OCI-LY7 (cell line): ENCODE measurements at regions not wholly inside any gene's neighbourhood (a gene's known extent, or its start where the extent isn't known, plus 50 kb on each side); places are given as distances from the start of the nearest gene placed in this dataset.

Experiments used
- BruUV-seq: library from RNA; stranded (reverse); fragments of 400-500 nt; replicated peaks from 2 replicates; lab custom pipeline; 2021; lab: Mats Ljungman, UMichigan
- CTCF ChIA-PET: fragments of 300-600 bp; sonication (Branson Sonifier 250); formaldehyde crosslinking; loops from one replicate; lab custom pipeline; 2022; ENCODE audit warnings: antibody characterized with exemption; ENCODE audit not compliant: unreplicated experiment; lab: Charles Lee
- POLR2A ChIA-PET: fragments of 300-600 bp; sonication (Branson Sonifier 250); formaldehyde crosslinking; loops from one replicate; lab custom pipeline; 2022; ENCODE audit warnings: antibody characterized with exemption; lab: Charles Lee
- DNase-seq: peaks from one replicate; pipeline ENCODE4 v3.0.0-alpha.2; 2015; ENCODE audit warnings: low spot score
- H2AFZ ChIP-seq: fragments of 200-600 bp; sonication (generic), shearing (Covaris generic); 2 replicates; pipeline ENCODE4 v1.6.1; 2014; ENCODE audit warnings: mild to moderate bottlenecking, antibody characterized with exemption, low read length, moderate library complexity
- H3K27ac ChIP-seq: fragments of 200-600 bp; sonication (generic); 2 replicates; pipeline ENCODE4 v1.5.1; 2014; ENCODE audit warnings: mixed run types, low read depth, mild to moderate bottlenecking, moderate library complexity, low read length, inconsistent platforms; ENCODE audit not compliant: poor library complexity, severe bottlenecking
- H3K36me3 ChIP-seq: fragments of 200-600 bp; sonication (generic); 2 replicates; pipeline ENCODE4 v1.6.1; 2014; ENCODE audit warnings: mild to moderate bottlenecking, antibody characterized with exemption, low read length, moderate library complexity, mixed read lengths; ENCODE audit not compliant: insufficient read depth
- H3K4me1 ChIP-seq: fragments of 200-600 bp; sonication (generic); 2 replicates; pipeline ENCODE4 v1.5.1; 2014; ENCODE audit warnings: mild to moderate bottlenecking, low read length; ENCODE audit not compliant: insufficient read depth, poor library complexity, severe bottlenecking
- H3K4me2 ChIP-seq: fragments of 200-600 bp; sonication (generic); 2 replicates; pipeline ENCODE4 v1.6.1; 2014; ENCODE audit warnings: mild to moderate bottlenecking, low read length
- H3K4me3 ChIP-seq: fragments of 200-600 bp; sonication (generic); 2 replicates; pipeline ENCODE4 v1.5.1; 2014; ENCODE audit warnings: mild to moderate bottlenecking, low read depth, low read length; ENCODE audit not compliant: poor library complexity, severe bottlenecking
- H3K79me2 ChIP-seq: fragments of 200-600 bp; sonication (generic); 2 replicates; pipeline ENCODE4 v1.6.1; 2016; ENCODE audit warnings: low read depth, mild to moderate bottlenecking, low read length, moderate library complexity, mixed read lengths; ENCODE audit not compliant: insufficient read depth
- H3K9me2 ChIP-seq: fragments of 200-600 bp; sonication (generic); 2 replicates; pipeline ENCODE4 v1.6.1; 2016; ENCODE audit warnings: mild to moderate bottlenecking, low read length, mixed read lengths; ENCODE audit not compliant: insufficient read depth
- H3K9me3 ChIP-seq: fragments of 200-600 bp; sonication (generic); 2 replicates; pipeline ENCODE4 v1.6.1; 2014; ENCODE audit warnings: mild to moderate bottlenecking, mixed run types, low read length, mixed read lengths
- H4K20me1 ChIP-seq: fragments of 200-600 bp; sonication (generic); 2 replicates; pipeline ENCODE4 v1.6.1; 2014; ENCODE audit warnings: mild to moderate bottlenecking, antibody characterized with exemption, low read length, moderate library complexity, mixed read lengths; ENCODE audit not compliant: insufficient read depth
- CTCF ChIP-seq: fragments of 200-600 bp; sonication (generic); conservative IDR thresholded peaks from 2 replicates; pipeline ENCODE4 v1.5.1; 2014; ENCODE audit warnings: mild to moderate bottlenecking, antibody characterized with exemption, low read length, moderate library complexity, mixed read lengths
- EZH2phosphoT487 ChIP-seq: fragments of 200-600 bp; sonication (generic); IDR thresholded peaks from 2 replicates; pipeline ENCODE4 v1.6.1; 2018; ENCODE audit warnings: low read depth, borderline replicate concordance, mild to moderate bottlenecking, mixed run types, antibody characterized with exemption, low read length, moderate library complexity, mixed read lengths
- intact Hi-C: fragments of 100-400 bp; cut with micrococcal nuclease; formaldehyde crosslinking; loops from one replicate; pipeline ENCODE4 v1.10.0; 2022; ENCODE audit not compliant: unreplicated experiment

DNA sequence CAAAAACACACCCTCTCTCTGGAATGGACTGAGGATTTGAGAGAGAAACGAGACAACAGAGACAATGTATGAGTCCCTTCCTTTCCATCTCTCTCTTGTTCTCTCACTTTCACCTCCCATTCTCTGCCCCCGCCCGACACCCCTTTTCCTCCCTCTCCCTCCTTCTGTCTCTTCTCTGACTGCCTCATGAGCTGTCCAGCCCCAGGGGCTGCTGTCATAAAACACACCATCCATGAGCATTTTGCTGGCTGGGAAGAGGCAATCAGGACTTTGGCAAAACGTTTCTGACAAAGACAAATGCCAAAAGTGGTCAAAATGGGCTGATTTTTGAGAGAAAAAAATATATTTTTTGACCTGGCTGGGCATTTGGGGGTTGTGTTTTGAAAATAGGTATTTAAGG is 377.2 kb downstream of the EN1 start:
- no peaks in the 10 kb centered on the region for H3K79me2 ChIP-seq
- no peak overlapping the region for H2AFZ ChIP-seq
- intact Hi-C loops = no loop called here
- no peaks in the 10 kb centered on the region for H4K20me1 ChIP-seq
- H3K4me3 ChIP-seq = no peak overlapping the region
- POLR2A ChIA-PET = no interaction called here
- no peaks in the 10 kb centered on the region for H3K9me2 ChIP-seq
- CTCF ChIA-PET = no interaction called here
- DNase-seq = no peak
- no peak overlapping the region for H3K4me2 ChIP-seq
- H3K36me3 ChIP-seq = no peaks in the 10 kb centered on the region
- no peaks in the 10 kb centered on the region for H3K9me3 ChIP-seq
- no peak for TF ChIP-seq CTCF
- BruUV-seq = no TSS peak
- no peak overlapping the region for H3K27ac ChIP-seq
- no peaks in the 10 kb centered on the region for H3K4me1 ChIP-seq

- Histone ChIP-seq H3K9me3 (no peaks in the 10 kb centered on the region), H3K36me3 (no peaks in the 10 kb centered on the region), H3K27ac (no peak overlapping the region), H3K79me2 (no peaks in the 10 kb centered on the region), H3K4me1 (no peaks in the 10 kb centered on the region), H3K4me3 (no peak overlapping the region), H3K4me2 (no peak overlapping the region), H2AFZ (no peak overlapping the region), H3K9me2 (no peaks in the 10 kb centered on the region), H4K20me1 (no peaks in the 10 kb centered on the region)
- intact Hi-C loops = no loop called here
- DNase-seq = no peak
- BruUV-seq = no TSS peak
- POLR2A ChIA-PET = no interaction called here
- TF ChIP-seq CTCF (no peak), EZH2phosphoT487 (no peak)
- CTCF ChIA-PET = no interaction called here
These were observed 378.3 kb downstream of the EN1 start for GRCh38 chr2:118469103-118469502.

DNA sequence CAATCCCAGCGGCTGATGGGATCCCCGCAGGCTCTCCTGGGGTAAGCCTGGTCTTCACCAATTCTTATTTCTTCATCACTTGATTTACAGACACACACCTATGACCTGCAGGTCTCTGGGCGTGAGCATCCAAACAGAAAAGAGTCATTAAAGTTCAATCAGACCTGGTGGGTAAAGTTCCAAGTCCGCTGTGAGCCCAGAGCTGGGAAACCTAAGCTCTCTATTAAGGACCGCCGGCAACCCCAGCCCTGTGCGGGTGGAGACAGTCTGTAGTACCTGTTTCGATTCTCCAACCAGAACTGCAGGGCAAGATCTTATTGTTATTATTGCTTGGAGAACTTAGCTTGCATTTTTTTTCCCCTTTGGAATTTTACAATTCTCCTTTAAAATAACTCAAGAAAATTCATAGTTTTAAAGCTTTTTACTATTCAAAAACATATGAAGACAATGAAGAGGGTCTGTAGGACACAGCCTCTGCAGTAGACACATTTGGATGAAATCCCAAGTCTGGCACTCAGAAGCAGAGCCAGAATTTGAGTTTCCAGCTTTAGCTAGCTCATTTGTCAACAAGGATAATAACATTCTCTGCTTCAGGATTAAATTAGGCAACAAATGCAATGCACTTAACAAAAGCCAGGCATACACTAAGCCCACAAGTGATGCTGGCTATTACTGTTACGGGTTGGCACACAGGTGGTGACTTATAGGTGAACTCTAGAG is 376.4 kb downstream of the INSIG2 start:
- H2AFZ ChIP-seq = no peak overlapping the region
- H3K36me3 ChIP-seq = no peaks in the 10 kb centered on the region
- CTCF ChIA-PET = no interaction called here
- no peaks in the 10 kb centered on the region for H3K4me1 ChIP-seq
- no peak overlapping the region for H3K4me2 ChIP-seq
- no peaks in the 10 kb centered on the region for H3K9me2 ChIP-seq
- H3K79me2 ChIP-seq = no peaks in the 10 kb centered on the region
- no TSS peak for BruUV-seq
- H3K4me3 ChIP-seq = no peak overlapping the region
- POLR2A ChIA-PET = interaction anchor here (0.5 to 1.0 kb wide), 2 partner anchors 30 to 1066 kb away, joined by 3 read pairs; no protein-coding TSS in a partner anchor
- no peak overlapping the region for H3K27ac ChIP-seq
- TF ChIP-seq EZH2phosphoT487 (no peak), CTCF (no peak)
- H3K9me3 ChIP-seq = no peaks in the 10 kb centered on the region
- no peak for DNase-seq
- intact Hi-C loops = no loop called here
- no peaks in the 10 kb centered on the region for H4K20me1 ChIP-seq
